ENCODE measurements at regions not wholly inside any gene's neighbourhood (a gene's known extent, or its start where the extent isn't known, plus 50 kb on each side); places are given as distances from the start of the nearest gene placed in this dataset.
"Not testable (repeated sequence)": the region's sequence is repeated elsewhere in the genome, so short reads cannot be mapped to it uniquely, and the experiment has no call there.

DNA sequence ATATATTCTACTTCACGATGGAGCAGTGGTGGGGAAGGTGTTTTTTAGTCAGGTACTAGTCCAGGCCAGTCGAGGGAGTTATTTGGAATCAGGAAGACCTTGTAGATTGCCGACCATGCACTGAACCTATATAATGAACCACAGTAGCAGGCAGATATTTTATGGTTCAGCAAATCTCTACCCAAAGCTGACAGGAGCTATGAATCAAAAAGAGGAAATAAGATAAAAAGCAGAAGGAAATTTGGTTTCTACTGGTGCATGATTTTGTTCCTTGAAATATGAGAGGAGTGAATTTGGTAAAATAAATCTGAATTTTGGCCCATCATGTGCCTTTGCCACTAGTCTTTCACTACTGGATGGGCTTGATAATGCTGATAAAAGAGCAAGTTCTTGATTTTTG is 924.3 kb upstream of the DIAPH2 start:
- Histone ChIP-seq H3K4me1 (ENCODE audit: control insufficient read depth, insufficient read depth, low read length, unreplicated experiment) (no peaks in the 10 kb centered on the region), H3K36me3 (ENCODE audit: insufficient read depth, low read length) (no peaks in the 10 kb centered on the region), H3K27me3 (ENCODE audit: insufficient read depth, low read length) (no peaks in the 10 kb centered on the region), H3K79me2 (ENCODE audit: control insufficient read depth, insufficient read depth, low read length, unreplicated experiment) (no peaks in the 10 kb centered on the region), H3K4me3 (ENCODE audit: low read depth, low read length) (no peak overlapping the region), H3K27ac (ENCODE audit: low read depth, low read length) (no peak overlapping the region), H2AFZ (ENCODE audit: low read length, unreplicated experiment) (no peak overlapping the region)

DNA sequence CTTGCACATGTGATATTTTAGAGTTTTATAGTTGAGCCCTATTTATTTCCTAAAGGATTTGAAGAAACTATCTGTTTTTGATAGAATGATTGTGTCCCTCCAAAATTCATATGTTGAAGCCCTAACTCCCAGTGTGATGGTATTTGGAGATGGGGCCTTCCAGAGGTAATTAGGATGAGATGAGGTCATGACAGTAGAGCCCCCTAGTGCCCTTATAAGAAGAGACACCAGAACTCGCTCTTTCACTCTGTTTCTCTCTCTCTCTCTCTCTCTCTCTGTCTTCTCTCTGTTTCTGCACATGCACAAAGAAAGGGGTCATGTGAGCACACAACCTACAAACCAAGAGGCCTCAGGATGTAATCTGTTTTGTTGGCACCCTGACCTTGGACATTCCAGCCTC is 921.9 kb upstream of the DIAPH2 start:
- no peaks in the 10 kb centered on the region for H3K79me2 ChIP-seq (ENCODE audit: control insufficient read depth, insufficient read depth, low read length, unreplicated experiment)
- H3K4me1 ChIP-seq (ENCODE audit: control insufficient read depth, insufficient read depth, low read length, unreplicated experiment) = no peaks in the 10 kb centered on the region
- H3K27ac ChIP-seq (ENCODE audit: low read depth, low read length) = no peak overlapping the region
- H3K36me3 ChIP-seq (ENCODE audit: insufficient read depth, low read length) = no peaks in the 10 kb centered on the region
- no peak overlapping the region for H2AFZ ChIP-seq (ENCODE audit: low read length, unreplicated experiment)
- no peaks in the 10 kb centered on the region for H3K27me3 ChIP-seq (ENCODE audit: insufficient read depth, low read length)
- H3K4me3 ChIP-seq (ENCODE audit: low read depth, low read length) = no peak overlapping the region

DNA sequence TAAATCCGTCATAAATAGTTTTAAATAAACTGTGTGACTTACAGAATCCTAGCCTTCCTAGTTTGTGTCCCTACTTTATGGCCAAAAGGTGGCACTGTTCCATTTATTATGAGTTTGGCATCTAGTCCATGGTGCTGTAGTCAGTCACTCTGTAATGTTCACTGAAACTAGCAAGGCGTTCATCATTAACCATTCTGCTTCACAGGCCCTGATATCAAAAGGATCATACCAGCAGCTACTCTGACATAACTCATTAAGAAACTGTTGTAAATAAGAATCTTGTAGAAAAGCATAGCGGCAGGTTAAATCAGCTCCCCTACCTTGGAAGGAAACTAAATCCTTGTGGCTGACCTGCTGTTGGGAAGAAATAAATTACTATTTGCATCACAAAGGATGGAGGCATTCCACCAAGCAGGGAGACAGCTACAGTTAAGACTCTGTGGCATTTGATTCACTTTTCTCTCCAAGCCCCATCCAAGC is 919.6 kb upstream of the DIAPH2 start:
- no peak overlapping the region for H2AFZ ChIP-seq (ENCODE audit: low read length, unreplicated experiment)
- no peaks in the 10 kb centered on the region for H3K79me2 ChIP-seq (ENCODE audit: control insufficient read depth, insufficient read depth, low read length, unreplicated experiment)
- H3K36me3 ChIP-seq (ENCODE audit: insufficient read depth, low read length) = no peaks in the 10 kb centered on the region
- no peak overlapping the region for H3K4me3 ChIP-seq (ENCODE audit: low read depth, low read length)
- no peaks in the 10 kb centered on the region for H3K27me3 ChIP-seq (ENCODE audit: insufficient read depth, low read length)
- no peaks in the 10 kb centered on the region for H3K4me1 ChIP-seq (ENCODE audit: control insufficient read depth, insufficient read depth, low read length, unreplicated experiment)
- no peak overlapping the region for H3K27ac ChIP-seq (ENCODE audit: low read depth, low read length)

GRCh38 chrX:95771198-95771597 is 913.4 kb upstream of the DIAPH2 start:
- not testable (repeated sequence) for H3K4me3 ChIP-seq (ENCODE audit: low read depth, low read length); H3K79me2 ChIP-seq (ENCODE audit: control insufficient read depth, insufficient read depth, low read length, unreplicated experiment); H3K4me1 ChIP-seq (ENCODE audit: control insufficient read depth, insufficient read depth, low read length, unreplicated experiment); H3K27me3 ChIP-seq (ENCODE audit: insufficient read depth, low read length); H3K36me3 ChIP-seq (ENCODE audit: insufficient read depth, low read length); H2AFZ ChIP-seq (ENCODE audit: low read length, unreplicated experiment); H3K27ac ChIP-seq (ENCODE audit: low read depth, low read length)

DNA sequence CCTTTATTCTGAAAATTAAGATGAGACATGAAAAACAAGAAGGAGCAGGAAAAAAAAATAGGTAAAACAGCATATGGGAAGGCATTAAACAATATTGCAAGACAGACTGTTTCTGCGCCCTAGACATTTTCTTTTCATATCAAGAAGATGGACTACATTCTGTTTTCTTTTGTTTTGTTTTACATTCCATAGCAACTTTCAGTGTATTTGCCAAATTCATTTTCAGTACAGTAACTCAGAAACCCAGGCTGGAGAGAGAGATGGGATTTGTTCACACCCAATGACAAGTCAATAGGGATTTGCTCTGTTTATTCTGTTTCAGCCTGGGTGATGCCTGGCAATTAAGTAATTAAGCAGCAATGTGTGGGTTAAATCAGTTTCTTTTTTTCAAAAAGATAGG is 892.8 kb upstream of the DIAPH2 start:
- H3K27me3 ChIP-seq (ENCODE audit: insufficient read depth, low read length) = no peaks in the 10 kb centered on the region
- no peaks in the 10 kb centered on the region for H3K4me1 ChIP-seq (ENCODE audit: control insufficient read depth, insufficient read depth, low read length, unreplicated experiment)
- no peaks in the 10 kb centered on the region for H3K36me3 ChIP-seq (ENCODE audit: insufficient read depth, low read length)
- H3K4me3 ChIP-seq (ENCODE audit: low read depth, low read length) = no peak overlapping the region
- no peaks in the 10 kb centered on the region for H3K79me2 ChIP-seq (ENCODE audit: control insufficient read depth, insufficient read depth, low read length, unreplicated experiment)
- H2AFZ ChIP-seq (ENCODE audit: low read length, unreplicated experiment) = no peak overlapping the region
- H3K27ac ChIP-seq (ENCODE audit: low read depth, low read length) = no peak overlapping the region

- no peak overlapping the region for H3K27ac ChIP-seq (ENCODE audit: low read depth, low read length)
- H3K79me2 ChIP-seq (ENCODE audit: control insufficient read depth, insufficient read depth, low read length, unreplicated experiment) = no peaks in the 10 kb centered on the region
- no peak overlapping the region for H3K4me3 ChIP-seq (ENCODE audit: low read depth, low read length)
- H2AFZ ChIP-seq (ENCODE audit: low read length, unreplicated experiment) = no peak overlapping the region
- no peaks in the 10 kb centered on the region for H3K36me3 ChIP-seq (ENCODE audit: insufficient read depth, low read length)
- no peaks in the 10 kb centered on the region for H3K4me1 ChIP-seq (ENCODE audit: control insufficient read depth, insufficient read depth, low read length, unreplicated experiment)
- no peaks in the 10 kb centered on the region for H3K27me3 ChIP-seq (ENCODE audit: insufficient read depth, low read length)
These were observed 887.3 kb upstream of the DIAPH2 start for GRCh38 chrX:95797344-95797743.

DNA sequence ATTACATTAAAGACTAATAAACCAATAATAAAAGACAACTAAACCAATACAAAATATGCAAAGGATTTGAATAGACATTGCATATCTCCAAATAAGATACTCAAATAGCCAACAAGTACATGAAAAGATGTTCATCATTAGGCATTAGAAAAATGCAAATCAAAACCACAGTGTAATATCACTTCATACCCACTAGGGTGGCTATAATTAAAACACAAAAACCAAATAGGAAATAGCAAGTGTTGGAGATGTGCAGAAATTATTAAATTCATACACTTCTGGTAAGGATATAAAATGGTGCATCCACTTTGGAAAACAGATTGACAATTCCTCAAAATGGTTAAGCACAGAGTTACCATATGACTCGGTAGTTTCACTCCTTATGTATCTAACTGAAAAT is 860.8 kb upstream of the DIAPH2 start:
- no peaks in the 10 kb centered on the region for H3K27me3 ChIP-seq (ENCODE audit: insufficient read depth, low read length)
- no peak overlapping the region for H3K4me3 ChIP-seq (ENCODE audit: low read depth, low read length)
- H3K36me3 ChIP-seq (ENCODE audit: insufficient read depth, low read length) = no peaks in the 10 kb centered on the region
- no peaks in the 10 kb centered on the region for H3K4me1 ChIP-seq (ENCODE audit: control insufficient read depth, insufficient read depth, low read length, unreplicated experiment)
- no peaks in the 10 kb centered on the region for H3K79me2 ChIP-seq (ENCODE audit: control insufficient read depth, insufficient read depth, low read length, unreplicated experiment)
- no peak overlapping the region for H3K27ac ChIP-seq (ENCODE audit: low read depth, low read length)
- H2AFZ ChIP-seq (ENCODE audit: low read length, unreplicated experiment) = no peak overlapping the region

DNA sequence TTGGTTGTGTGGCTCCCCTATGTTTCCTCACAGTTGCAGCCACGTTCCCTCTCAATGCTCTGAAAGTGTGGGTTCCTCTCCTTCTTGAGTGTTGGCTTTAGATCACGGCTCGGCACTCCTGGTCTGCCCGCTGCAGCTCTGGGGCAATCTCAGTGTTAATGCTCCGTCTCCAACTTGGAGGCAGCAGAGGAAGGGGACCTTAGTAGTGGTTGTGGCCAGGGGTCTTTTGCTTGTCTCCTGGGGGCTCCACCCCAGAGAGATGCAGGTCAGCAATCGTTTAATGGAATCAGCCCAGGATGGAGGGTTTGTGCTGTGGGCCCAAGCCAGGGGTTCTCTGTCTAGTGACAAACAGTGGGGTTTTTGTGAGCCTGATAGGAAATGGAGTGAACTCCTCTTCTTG is 849.4 kb upstream of the DIAPH2 start:
- no peaks in the 10 kb centered on the region for H3K79me2 ChIP-seq (ENCODE audit: control insufficient read depth, insufficient read depth, low read length, unreplicated experiment)
- H3K4me3 ChIP-seq (ENCODE audit: low read depth, low read length) = no peak overlapping the region
- no peaks in the 10 kb centered on the region for H3K4me1 ChIP-seq (ENCODE audit: control insufficient read depth, insufficient read depth, low read length, unreplicated experiment)
- H3K27me3 ChIP-seq (ENCODE audit: insufficient read depth, low read length) = no peaks in the 10 kb centered on the region
- no peak overlapping the region for H3K27ac ChIP-seq (ENCODE audit: low read depth, low read length)
- H3K36me3 ChIP-seq (ENCODE audit: insufficient read depth, low read length) = no peaks in the 10 kb centered on the region
- H2AFZ ChIP-seq (ENCODE audit: low read length, unreplicated experiment) = no peak overlapping the region

DNA sequence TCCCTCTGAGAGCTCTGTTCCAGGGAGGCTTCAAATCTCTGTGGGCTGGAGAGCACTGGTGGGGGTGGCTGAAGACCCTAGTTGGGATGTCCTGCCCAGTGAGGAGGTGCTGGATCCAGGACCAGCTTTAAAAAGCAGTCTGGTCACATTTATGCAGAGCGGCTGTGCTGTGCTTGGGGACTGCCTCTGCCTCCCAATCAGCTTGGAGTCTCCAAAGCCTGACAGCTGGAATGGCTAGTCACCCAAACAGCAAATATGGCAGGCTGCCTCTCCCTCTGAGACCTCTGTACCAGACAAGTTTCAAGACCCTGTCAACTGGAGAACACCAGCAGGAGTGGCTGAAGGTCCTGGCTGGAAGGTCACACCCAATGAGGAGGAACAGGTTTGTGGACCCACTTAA is 848.1 kb upstream of the DIAPH2 start:
- no peaks in the 10 kb centered on the region for H3K79me2 ChIP-seq (ENCODE audit: control insufficient read depth, insufficient read depth, low read length, unreplicated experiment)
- no peak overlapping the region for H3K4me3 ChIP-seq (ENCODE audit: low read depth, low read length)
- no peaks in the 10 kb centered on the region for H3K36me3 ChIP-seq (ENCODE audit: insufficient read depth, low read length)
- H3K27ac ChIP-seq (ENCODE audit: low read depth, low read length) = no peak overlapping the region
- H3K4me1 ChIP-seq (ENCODE audit: control insufficient read depth, insufficient read depth, low read length, unreplicated experiment) = no peaks in the 10 kb centered on the region
- H3K27me3 ChIP-seq (ENCODE audit: insufficient read depth, low read length) = no peaks in the 10 kb centered on the region
- H2AFZ ChIP-seq (ENCODE audit: low read length, unreplicated experiment) = no peak overlapping the region

- Histone ChIP-seq H3K27ac (ENCODE audit: low read depth, low read length) (no peak overlapping the region), H3K36me3 (ENCODE audit: insufficient read depth, low read length) (no peaks in the 10 kb centered on the region), H2AFZ (ENCODE audit: low read length, unreplicated experiment) (no peak overlapping the region), H3K4me1 (ENCODE audit: control insufficient read depth, insufficient read depth, low read length, unreplicated experiment) (no peaks in the 10 kb centered on the region), H3K4me3 (ENCODE audit: low read depth, low read length) (no peak overlapping the region), H3K79me2 (ENCODE audit: control insufficient read depth, insufficient read depth, low read length, unreplicated experiment) (no peaks in the 10 kb centered on the region), H3K27me3 (ENCODE audit: insufficient read depth, low read length) (no peaks in the 10 kb centered on the region)
These were observed 842.8 kb upstream of the DIAPH2 start for GRCh38 chrX:95841863-95842262.

GRCh38 chrX:95860127-95860526 is 824.5 kb upstream of the DIAPH2 start:
- Histone ChIP-seq H3K27ac (ENCODE audit: low read depth, low read length) (no peak overlapping the region), H2AFZ (ENCODE audit: low read length, unreplicated experiment) (no peak overlapping the region), H3K4me3 (ENCODE audit: low read depth, low read length) (no peak overlapping the region), H3K4me1 (ENCODE audit: control insufficient read depth, insufficient read depth, low read length, unreplicated experiment) (no peaks in the 10 kb centered on the region), H3K79me2 (ENCODE audit: control insufficient read depth, insufficient read depth, low read length, unreplicated experiment) (no peaks in the 10 kb centered on the region), H3K27me3 (ENCODE audit: insufficient read depth, low read length) (no peaks in the 10 kb centered on the region), H3K36me3 (ENCODE audit: insufficient read depth, low read length) (no peaks in the 10 kb centered on the region)

DNA sequence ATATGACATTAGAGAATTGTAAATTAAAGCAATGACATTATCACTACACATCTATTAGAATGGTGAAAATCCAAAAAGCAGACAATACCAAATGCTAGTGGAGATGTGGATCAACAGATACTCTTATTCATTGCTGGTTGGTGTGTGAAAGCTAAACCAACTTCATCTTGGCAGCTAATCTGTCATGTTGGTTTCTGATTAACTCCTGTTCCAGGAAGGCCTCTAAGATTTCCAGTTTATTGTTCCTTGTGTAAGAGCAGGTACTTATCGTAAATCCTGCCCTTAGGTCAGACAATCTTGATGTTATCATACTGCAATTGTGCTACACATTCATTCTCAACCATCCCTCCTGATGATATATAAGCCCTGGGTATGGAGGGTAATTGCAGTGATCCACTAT is 809.0 kb upstream of the DIAPH2 start:
- H3K4me3 ChIP-seq (ENCODE audit: low read depth, low read length) = no peak overlapping the region
- no peaks in the 10 kb centered on the region for H3K36me3 ChIP-seq (ENCODE audit: insufficient read depth, low read length)
- no peaks in the 10 kb centered on the region for H3K4me1 ChIP-seq (ENCODE audit: control insufficient read depth, insufficient read depth, low read length, unreplicated experiment)
- H2AFZ ChIP-seq (ENCODE audit: low read length, unreplicated experiment) = no peak overlapping the region
- no peaks in the 10 kb centered on the region for H3K79me2 ChIP-seq (ENCODE audit: control insufficient read depth, insufficient read depth, low read length, unreplicated experiment)
- H3K27me3 ChIP-seq (ENCODE audit: insufficient read depth, low read length) = no peaks in the 10 kb centered on the region
- no peak overlapping the region for H3K27ac ChIP-seq (ENCODE audit: low read depth, low read length)

Data from ACC112 (cell line).